Activated naive CD4-positive, alpha-beta T cell treated with anti-CD3 and anti-CD28 coated beads, Interleukin-2, amount 10 ng/mL, durations not matched to agents 7 days and 5 days (primary cell): ENCODE measurements at regions not wholly inside any gene's neighbourhood (a gene's known extent, or its start where the extent isn't known, plus 50 kb on each side); places are given as distances from the start of the nearest gene placed in this dataset.

Experiments used
- CTCF ChIA-PET: fragments of 350-600 bp; sonication (Branson Sonifier 250); formaldehyde crosslinking; loops from one replicate; lab custom pipeline; 2021; ENCODE audit warnings: antibody characterized with exemption; lab: Charles Lee
- DNase-seq: peaks from one replicate; pipeline ENCODE4 v3.0.0-alpha.2; 2020
- H3K27ac Mint-ChIP-seq: one replicate; pipeline ENCODE4 v1.8.0; 2021; ENCODE audit warnings: mild to moderate bottlenecking, moderate library complexity, mixed read lengths
- H3K27me3 Mint-ChIP-seq: one replicate; pipeline ENCODE4 v1.8.0; 2021; ENCODE audit warnings: mild to moderate bottlenecking, mixed read lengths
- H3K36me3 Mint-ChIP-seq: one replicate; pipeline ENCODE4 v1.8.0; 2021; ENCODE audit warnings: mixed read lengths
- H3K4me1 Mint-ChIP-seq: one replicate; pipeline ENCODE4 v1.8.0; 2021; ENCODE audit warnings: mixed read lengths
- H3K4me3 Mint-ChIP-seq: one replicate; pipeline ENCODE4 v1.8.0; 2021; ENCODE audit warnings: mild to moderate bottlenecking, moderate library complexity, mixed read lengths
- H3K9me3 Mint-ChIP-seq: one replicate; pipeline ENCODE4 v1.8.0; 2021; ENCODE audit warnings: mixed read lengths

DNA sequence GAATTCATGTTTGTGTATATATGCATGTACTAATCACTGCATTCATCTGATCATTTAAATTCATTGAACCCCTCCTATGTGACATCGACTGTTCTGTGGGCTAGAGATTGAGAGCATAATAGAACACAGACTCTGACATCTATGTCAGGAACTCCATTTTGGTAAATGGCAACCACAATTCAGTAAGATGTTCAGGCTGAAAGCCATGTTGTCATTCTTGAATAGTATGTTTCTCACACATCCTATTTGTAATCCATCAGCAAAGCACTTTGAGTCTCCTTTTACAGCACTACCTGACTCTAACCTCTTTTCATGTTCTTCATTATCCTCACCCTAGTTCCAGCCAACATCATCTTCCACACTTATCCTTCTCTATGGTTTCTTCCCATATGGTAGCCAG lies 413.8 kb upstream of the MEX3C start:
- Mint-ChIP-seq H3K4me3 (no peak overlapping the region), H3K27ac (no peak overlapping the region), H3K9me3 (no peaks in the 10 kb centered on the region), H3K27me3 (peaks cover 3% of the 10 kb centered on the region), H3K36me3 (no peaks in the 10 kb centered on the region), H3K4me1 (no peaks in the 10 kb centered on the region)
- DNase-seq = no peak
- CTCF ChIA-PET = interaction anchor here (2.1 kb wide), 1 partner anchor 10 kb away, joined by 7 read pairs; no protein-coding TSS in a partner anchor

DNA sequence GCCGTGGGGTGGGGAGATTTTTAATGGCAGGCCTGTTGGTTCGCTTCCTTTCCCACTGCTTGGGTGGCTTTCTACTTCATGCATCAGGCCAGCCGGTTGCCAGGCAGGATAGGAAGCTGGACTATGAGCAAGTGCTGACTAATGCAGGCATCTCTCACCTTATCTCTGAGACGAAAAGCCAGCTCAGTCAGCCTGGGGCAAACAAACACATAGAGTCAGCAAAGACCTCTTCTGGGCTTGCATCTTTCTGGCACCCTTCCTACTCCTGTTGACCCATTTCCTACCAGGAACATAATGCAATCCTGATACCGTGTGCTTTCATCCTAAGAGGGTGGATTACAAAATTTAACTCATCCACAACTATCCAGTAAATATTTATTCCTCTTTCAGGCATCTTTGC lies 416.6 kb upstream of the MEX3C start:
- no peak for DNase-seq
- no peaks in the 10 kb centered on the region for H3K9me3 Mint-ChIP-seq
- H3K27me3 Mint-ChIP-seq = no peaks in the 10 kb centered on the region
- H3K36me3 Mint-ChIP-seq = no peaks in the 10 kb centered on the region
- CTCF ChIA-PET = no interaction called here
- H3K4me3 Mint-ChIP-seq = no peak overlapping the region
- no peaks in the 10 kb centered on the region for H3K4me1 Mint-ChIP-seq
- no peak overlapping the region for H3K27ac Mint-ChIP-seq

DNA sequence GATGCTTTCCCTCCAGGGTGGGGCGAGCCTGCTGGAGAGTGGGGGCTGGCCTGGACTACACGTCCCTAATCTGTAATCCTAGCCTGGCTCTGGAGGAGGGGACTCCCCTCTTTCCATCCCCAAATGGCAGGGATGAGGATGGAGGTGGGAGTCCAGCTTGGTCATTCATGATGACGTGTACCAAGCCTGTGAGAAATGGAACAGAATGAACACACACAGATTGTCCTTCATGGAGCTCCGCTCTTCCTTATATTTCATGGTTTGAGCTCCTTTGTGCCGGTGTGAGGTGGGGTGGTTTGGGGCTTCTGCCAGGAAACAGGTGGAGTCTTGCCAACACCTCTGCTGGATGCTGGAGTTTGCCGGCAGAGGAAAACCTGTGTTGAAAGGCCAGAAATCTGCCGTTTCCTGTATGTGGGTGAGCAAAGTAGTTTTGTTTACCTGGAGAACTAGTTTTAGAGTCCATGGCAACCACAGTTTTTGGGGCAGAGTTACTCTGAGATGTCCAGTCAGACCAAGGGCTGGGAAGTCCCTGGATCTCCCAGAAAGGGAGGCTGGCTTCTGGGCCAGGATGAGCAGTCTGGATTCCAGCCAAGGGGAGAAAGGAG lies 417.6 kb upstream of the MEX3C start:
- Mint-ChIP-seq H3K27me3 (no peaks in the 10 kb centered on the region), H3K9me3 (no peaks in the 10 kb centered on the region), H3K27ac (no peak overlapping the region), H3K4me1 (no peaks in the 10 kb centered on the region), H3K4me3 (no peak overlapping the region), H3K36me3 (no peaks in the 10 kb centered on the region)
- no peak for DNase-seq
- CTCF ChIA-PET = no interaction called here

DNA sequence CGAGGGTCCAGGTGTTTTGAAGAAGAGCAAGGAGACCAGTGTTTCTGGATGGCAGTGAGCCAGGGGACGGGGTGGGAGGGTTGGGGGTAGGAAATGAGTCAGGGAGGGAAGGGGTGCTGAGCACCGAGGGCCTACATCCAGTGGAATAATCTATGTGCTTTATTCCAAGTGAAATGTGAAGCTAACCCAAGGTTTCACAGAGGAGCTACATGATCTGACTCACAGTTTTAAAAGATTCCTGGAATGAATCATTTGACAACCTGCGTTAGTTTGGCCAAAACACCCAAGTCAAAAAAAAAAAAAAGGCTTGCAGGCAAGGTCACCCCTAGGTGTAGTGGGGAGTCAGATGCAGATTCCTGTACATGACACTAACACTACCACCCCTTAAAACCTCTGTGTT lies 419.7 kb upstream of the MEX3C start:
- no peak overlapping the region for H3K4me3 Mint-ChIP-seq

DNA sequence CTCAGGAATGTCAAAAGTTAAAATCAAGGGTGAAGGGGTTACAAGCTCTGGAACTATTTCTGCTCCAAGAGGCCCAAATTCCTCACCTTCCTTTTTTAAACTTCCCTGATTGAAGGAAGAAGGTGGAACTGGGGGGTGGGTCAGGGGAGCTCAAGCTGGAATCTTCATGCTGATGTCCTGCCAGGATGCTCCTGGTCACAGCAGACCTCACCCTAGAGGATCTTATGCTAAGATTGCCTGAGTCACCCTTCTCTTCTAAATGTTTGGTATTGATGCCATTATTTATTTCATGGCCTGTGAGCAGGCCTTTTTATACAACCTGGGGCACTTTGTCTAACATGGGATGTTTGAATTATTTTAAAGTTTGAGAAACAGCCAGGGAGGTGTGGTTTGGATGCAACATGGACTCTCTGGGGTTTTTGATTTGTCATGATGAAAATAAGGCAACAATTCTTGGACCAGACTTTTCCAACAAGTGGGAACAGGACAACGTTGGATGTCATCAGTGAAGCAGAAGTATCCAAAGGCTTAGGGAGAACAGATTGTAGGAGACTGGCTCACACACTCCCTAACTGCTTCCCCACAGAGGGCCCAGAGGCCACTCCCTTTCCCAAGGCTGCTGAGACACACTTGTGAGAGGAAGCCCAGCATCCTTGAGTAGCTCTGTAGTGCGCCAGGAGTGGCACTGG lies 420.2 kb upstream of the MEX3C start:
- H3K9me3 Mint-ChIP-seq = no peaks in the 10 kb centered on the region
- H3K4me3 Mint-ChIP-seq = no peak overlapping the region
- CTCF ChIA-PET = no interaction called here
- H3K27me3 Mint-ChIP-seq = peaks cover 5% of the 10 kb centered on the region
- no peaks in the 10 kb centered on the region for H3K36me3 Mint-ChIP-seq
- H3K4me1 Mint-ChIP-seq = no peaks in the 10 kb centered on the region
- no peak overlapping the region for H3K27ac Mint-ChIP-seq
- no peak for DNase-seq

More for the DNA sequence above, 419.7 kb upstream of the MEX3C start:
- Mint-ChIP-seq H3K36me3 (no peaks in the 10 kb centered on the region), H3K9me3 (no peaks in the 10 kb centered on the region), H3K27me3 (peaks cover 4% of the 10 kb centered on the region), H3K27ac (no peak overlapping the region), H3K4me1 (no peaks in the 10 kb centered on the region)
- CTCF ChIA-PET = no interaction called here
- no peak for DNase-seq

DNA sequence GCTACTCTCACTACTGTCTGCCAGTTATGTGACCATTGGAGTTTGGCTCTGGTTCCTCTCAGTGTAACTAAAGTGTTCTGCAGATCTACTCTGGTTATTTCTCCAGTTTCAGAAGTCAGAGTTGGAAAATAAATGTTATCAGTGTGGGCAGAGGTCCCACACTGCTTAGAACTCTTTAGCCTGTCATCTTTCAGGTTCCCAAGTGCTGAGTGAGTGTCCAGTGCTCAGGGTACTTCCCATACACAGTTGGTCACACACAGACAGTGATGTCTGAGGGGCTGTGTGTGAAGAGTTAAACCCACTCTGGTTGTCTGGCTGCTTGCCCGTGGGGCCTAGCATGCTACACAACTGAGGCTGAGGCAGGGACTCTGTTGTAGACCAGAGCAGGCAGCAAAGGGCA lies 421.8 kb upstream of the MEX3C start:
- Mint-ChIP-seq H3K27me3 (peaks cover 12% of the 10 kb centered on the region), H3K4me3 (no peak overlapping the region), H3K4me1 (no peaks in the 10 kb centered on the region), H3K36me3 (no peaks in the 10 kb centered on the region), H3K27ac (no peak overlapping the region), H3K9me3 (no peaks in the 10 kb centered on the region)
- DNase-seq = no peak
- CTCF ChIA-PET = no interaction called here

DNA sequence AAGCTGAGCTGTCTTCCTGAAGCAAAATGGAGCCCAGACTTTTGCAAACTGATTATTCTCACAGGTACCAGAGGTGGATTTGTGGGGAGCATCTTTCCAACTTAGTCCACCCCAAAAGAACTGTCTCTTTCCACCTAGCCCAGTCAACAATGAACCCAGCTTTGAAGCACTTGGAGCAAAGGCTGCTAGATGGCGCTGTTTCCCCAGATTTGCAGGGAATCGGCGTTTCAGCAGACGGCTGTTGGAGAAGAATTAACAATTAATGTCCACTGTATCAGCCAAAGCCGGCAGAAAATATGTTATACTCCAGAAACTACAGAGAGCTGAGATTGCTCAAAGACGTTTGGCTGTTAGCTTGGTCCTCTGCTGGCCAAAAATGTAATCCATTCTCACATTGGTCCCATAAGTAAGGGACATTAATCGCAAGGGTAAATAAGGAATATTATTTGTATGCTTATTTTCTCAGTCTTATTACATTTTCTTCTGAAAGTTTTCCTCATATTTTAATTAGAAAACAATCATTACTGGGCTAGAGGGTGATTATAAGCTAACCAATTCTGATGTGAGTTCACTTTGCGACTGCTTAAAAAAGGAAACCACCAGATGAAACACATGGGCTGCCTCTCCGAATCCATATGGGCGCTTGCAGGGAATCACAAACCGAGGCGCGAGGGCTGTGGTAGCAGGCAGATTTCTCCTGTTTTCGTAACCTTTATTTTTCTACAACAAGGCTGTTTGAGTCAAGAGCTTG lies 423.8 kb upstream of the MEX3C start:
- H3K36me3 Mint-ChIP-seq = no peaks in the 10 kb centered on the region
- H3K9me3 Mint-ChIP-seq = no peaks in the 10 kb centered on the region
- DNase-seq = peak; percentile 50
- H3K27ac Mint-ChIP-seq = no peak overlapping the region
- H3K27me3 Mint-ChIP-seq = peaks cover 12% of the 10 kb centered on the region
- H3K4me1 Mint-ChIP-seq = no peaks in the 10 kb centered on the region
- H3K4me3 Mint-ChIP-seq = no peak overlapping the region
- CTCF ChIA-PET = interaction anchor here (1.0 to 1.1 kb wide), 2 partner anchors 11 to 47 kb away, joined by 4 to 7 read pairs; no protein-coding TSS in a partner anchor

DNA sequence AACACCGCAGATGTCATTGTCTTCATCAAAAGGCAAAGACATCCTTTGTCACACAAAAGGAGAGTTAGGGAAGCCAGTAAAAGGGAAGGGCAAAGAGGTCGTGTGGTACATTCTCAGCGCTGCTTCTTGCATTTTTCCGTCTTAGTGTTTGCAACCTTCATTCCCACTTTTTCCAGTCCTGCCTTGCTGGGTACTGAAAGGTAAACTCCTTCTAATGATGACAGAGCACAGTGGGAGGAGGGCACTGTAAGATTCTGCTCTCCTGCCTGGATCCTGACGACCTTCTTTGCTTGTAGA lies 424.3 kb upstream of the MEX3C start:
- H3K27me3 Mint-ChIP-seq = peaks cover 12% of the 10 kb centered on the region
- no peaks in the 10 kb centered on the region for H3K36me3 Mint-ChIP-seq
- H3K27ac Mint-ChIP-seq = no peak overlapping the region
- CTCF ChIA-PET = interaction anchor here (1.0 kb wide), 1 partner anchor 46 kb away, joined by 4 read pairs; no protein-coding TSS in a partner anchor
- no peaks in the 10 kb centered on the region for H3K4me1 Mint-ChIP-seq
- DNase-seq = no peak
- no peaks in the 10 kb centered on the region for H3K9me3 Mint-ChIP-seq
- H3K4me3 Mint-ChIP-seq = no peak overlapping the region

DNA sequence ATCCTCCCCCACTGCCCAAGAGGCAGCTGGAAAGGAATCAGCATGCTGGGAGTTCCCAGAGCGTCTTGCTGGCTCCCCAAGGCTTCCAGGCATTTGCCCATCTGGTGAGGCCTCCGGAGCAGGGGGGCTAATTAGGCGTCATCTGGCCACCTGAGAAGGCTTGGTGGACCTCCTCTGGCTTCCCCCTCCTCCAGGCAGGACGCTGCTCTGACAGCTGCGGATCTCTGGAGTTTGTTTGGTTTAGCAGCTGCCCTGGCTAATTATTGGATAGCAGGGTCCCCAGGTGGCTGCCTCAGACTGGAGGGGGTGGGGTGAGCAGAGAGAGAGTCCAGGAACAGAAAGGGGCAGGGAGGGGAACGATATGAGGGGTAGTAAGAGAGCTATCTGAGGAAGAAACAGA lies 425.2 kb upstream of the MEX3C start:
- Mint-ChIP-seq H3K36me3 (no peaks in the 10 kb centered on the region), H3K27me3 (peaks cover 12% of the 10 kb centered on the region), H3K4me1 (no peaks in the 10 kb centered on the region), H3K9me3 (no peaks in the 10 kb centered on the region), H3K27ac (no peak overlapping the region), H3K4me3 (no peak overlapping the region)
- DNase-seq = no peak
- CTCF ChIA-PET = no interaction called here

DNA sequence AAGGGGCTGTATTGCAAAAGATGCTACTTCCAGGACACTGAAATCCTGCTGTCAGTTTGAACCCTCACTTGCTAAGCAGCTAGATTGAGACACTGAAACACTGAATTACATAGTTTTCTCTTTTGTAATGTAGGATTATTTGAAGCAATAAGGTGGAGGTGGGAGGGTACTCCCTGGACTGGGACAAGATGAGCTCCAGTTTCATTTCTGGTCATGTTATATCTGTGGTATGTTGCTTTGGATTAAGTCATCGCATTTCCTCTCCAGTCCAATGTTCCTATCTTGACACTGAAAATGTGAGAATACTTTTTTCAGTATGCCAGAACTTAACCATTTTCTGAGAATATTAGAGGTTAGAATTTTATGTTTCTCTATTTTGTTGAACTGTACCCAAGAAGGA lies 426.2 kb upstream of the MEX3C start:
- no peaks in the 10 kb centered on the region for H3K4me1 Mint-ChIP-seq
- DNase-seq = no peak

DNA sequence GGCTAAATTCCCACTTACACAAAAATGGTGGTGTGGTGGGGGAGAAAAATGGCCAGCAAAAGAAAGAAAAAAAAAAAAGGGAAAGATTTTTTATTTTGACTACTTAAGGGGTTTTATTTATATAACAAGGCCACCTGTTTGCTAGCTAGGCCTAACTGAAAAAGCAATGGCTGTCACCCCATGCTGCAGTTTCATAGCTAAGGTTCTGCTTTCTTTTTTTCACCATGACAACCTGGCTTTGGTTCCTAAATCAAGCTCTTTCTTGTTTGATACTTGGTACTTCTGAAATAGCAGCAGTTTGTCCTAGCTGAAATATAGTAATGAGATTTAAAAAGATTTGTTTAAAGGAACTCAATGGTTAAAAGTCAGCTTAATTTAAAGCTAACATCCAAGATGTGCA lies 433.2 kb upstream of the MEX3C start:
- Mint-ChIP-seq H3K4me3 (no peak overlapping the region), H3K27ac (no peak overlapping the region), H3K4me1 (no peaks in the 10 kb centered on the region), H3K36me3 (no peaks in the 10 kb centered on the region), H3K27me3 (no peaks in the 10 kb centered on the region), H3K9me3 (peaks cover 4% of the 10 kb centered on the region)
- CTCF ChIA-PET = no interaction called here
- no peak for DNase-seq

More for the DNA sequence above, 426.2 kb upstream of the MEX3C start:
- Mint-ChIP-seq H3K4me3 (no peak overlapping the region), H3K27me3 (peaks cover 12% of the 10 kb centered on the region), H3K9me3 (no peaks in the 10 kb centered on the region), H3K36me3 (no peaks in the 10 kb centered on the region), H3K27ac (no peak overlapping the region)
- CTCF ChIA-PET = no interaction called here

DNA sequence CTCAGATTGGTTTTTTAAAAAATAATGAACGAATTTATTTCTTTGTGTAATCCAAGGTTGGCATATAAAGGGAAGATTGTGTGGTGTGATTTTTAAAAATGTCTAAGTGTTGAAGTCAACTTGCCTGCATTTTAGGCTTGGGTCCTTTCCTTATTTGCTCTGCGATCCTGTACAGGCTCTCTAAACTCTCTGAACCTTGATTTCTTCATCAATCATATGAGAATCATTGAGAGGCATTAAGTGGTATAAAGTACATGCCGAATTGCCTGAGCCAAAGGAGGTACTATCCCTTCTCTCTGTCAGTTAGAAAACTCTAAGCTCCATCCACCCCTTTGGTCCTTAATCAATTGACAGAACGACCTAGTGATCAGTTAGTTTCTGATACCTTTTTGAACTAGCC lies 440.4 kb upstream of the MEX3C start:
- Mint-ChIP-seq H3K4me3 (no peak overlapping the region), H3K27ac (no peak overlapping the region), H3K9me3 (peaks cover 5% of the 10 kb centered on the region), H3K36me3 (no peaks in the 10 kb centered on the region), H3K4me1 (no peaks in the 10 kb centered on the region), H3K27me3 (no peaks in the 10 kb centered on the region)
- CTCF ChIA-PET = no interaction called here
- DNase-seq = no peak

DNA sequence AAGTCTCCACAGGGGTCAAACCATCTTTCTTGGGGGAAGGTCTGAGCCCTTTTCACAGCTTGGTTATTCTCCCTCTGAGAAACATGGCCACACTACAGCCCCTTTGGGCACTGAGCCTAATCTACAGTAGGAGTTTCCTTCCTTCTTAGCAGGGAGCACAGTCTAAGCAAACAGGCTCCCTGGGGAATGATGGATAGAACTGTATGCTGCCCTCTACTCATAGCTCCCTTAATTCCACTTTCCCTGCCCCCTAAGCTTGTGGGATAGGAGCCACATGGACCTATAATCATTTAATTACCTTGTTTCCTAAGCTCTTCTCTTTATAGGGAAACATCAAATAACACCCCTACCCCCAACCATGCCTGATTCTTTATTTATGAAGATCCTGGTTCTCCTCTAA lies 442.1 kb upstream of the MEX3C start:
- Mint-ChIP-seq H3K36me3 (no peaks in the 10 kb centered on the region), H3K27ac (no peak overlapping the region), H3K4me1 (no peaks in the 10 kb centered on the region), H3K9me3 (peaks cover 5% of the 10 kb centered on the region), H3K4me3 (no peak overlapping the region), H3K27me3 (no peaks in the 10 kb centered on the region)
- CTCF ChIA-PET = no interaction called here
- no peak for DNase-seq

DNA sequence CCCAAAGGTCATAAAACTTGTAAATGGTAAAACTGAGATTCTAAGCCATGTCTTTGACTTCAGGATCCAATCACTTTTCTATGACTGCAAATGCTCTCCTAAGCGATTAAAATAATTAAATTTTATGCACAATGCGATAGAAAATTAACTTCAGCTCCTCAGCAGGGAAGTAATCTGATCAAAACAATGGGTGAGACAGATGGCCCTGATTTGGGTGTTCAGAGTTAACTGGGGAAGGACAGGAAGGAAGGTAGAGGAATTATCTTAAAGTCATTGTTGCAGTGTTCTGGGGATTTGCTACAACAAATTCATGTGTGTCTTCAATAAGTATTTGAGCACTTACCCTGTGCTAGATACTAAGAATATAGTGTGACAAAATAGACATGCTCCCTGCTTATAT lies 446.0 kb upstream of the MEX3C start:
- Mint-ChIP-seq H3K36me3 (no peaks in the 10 kb centered on the region), H3K27ac (no peak overlapping the region), H3K4me3 (no peak overlapping the region), H3K27me3 (no peaks in the 10 kb centered on the region), H3K4me1 (no peaks in the 10 kb centered on the region), H3K9me3 (peaks cover 1% of the 10 kb centered on the region)
- CTCF ChIA-PET = no interaction called here
- no peak for DNase-seq

DNA sequence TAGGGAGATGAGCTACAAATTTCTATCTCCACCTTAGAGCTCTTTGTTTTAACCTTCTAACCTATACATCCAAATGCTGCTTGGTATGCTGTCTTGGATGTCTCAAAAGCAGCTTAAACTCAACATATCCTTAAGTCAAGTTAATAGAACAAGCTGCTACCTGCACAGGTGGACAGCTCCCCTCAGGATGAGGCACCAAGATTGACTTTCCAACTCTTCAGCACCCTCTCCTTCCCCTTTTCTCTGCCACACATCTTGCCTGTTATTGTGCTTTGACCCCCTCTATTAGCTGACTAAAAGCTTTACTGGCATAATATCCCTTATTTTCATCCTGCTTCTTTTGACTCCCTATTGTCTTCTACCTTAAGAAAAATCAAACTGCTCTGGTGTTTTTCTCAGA lies 448.1 kb upstream of the MEX3C start:
- no peak for DNase-seq
- H3K27ac Mint-ChIP-seq = no peak overlapping the region
- no peaks in the 10 kb centered on the region for H3K27me3 Mint-ChIP-seq
- no peak overlapping the region for H3K4me3 Mint-ChIP-seq
- CTCF ChIA-PET = no interaction called here
- H3K9me3 Mint-ChIP-seq = no peaks in the 10 kb centered on the region
- H3K4me1 Mint-ChIP-seq = no peaks in the 10 kb centered on the region
- H3K36me3 Mint-ChIP-seq = no peaks in the 10 kb centered on the region
